ENCODE measurements at regions not wholly inside any gene's neighbourhood (a gene's known extent, or its start where the extent isn't known, plus 50 kb on each side); places are given as distances from the start of the nearest gene placed in this dataset.

DNA sequence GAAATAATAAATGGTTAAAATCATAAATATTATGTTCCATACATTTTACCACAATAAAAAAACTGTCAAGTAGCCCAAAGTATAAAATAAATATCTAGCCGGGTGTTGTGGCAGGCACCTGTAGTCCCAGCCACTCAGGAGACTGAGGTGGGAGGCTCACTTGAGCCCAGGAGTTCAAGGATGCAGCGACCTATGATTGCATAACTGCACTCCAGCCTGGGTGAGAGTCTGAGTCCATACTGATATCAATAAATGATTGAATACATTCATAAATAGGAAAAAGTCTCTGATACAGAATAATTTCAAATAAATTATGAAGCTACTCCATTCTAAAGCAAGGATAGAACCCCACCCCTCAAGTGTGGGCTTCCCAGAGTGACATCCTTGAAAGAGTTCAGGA lies 68.5 kb upstream of the GATA2 start:
- H3K4me1 Mint-ChIP-seq (ENCODE audit: low read depth): no peaks in the 10 kb centered on the region
- H3K4me3 Mint-ChIP-seq (ENCODE audit: low read depth): no peak overlapping the region
- TF ChIP-seq, protein P1, sequence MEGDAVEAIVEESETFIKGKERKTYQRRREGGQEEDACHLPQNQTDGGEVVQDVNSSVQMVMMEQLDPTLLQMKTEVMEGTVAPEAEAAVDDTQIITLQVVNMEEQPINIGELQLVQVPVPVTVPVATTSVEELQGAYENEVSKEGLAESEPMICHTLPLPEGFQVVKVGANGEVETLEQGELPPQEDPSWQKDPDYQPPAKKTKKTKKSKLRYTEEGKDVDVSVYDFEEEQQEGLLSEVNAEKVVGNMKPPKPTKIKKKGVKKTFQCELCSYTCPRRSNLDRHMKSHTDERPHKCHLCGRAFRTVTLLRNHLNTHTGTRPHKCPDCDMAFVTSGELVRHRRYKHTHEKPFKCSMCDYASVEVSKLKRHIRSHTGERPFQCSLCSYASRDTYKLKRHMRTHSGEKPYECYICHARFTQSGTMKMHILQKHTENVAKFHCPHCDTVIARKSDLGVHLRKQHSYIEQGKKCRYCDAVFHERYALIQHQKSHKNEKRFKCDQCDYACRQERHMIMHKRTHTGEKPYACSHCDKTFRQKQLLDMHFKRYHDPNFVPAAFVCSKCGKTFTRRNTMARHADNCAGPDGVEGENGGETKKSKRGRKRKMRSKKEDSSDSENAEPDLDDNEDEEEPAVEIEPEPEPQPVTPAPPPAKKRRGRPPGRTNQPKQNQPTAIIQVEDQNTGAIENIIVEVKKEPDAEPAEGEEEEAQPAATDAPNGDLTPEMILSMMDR (IDR thresholded peaks at IDR 0.05; ENCODE audit: unreplicated experiment): no peak
- H3K27me3 Mint-ChIP-seq: peaks cover 29% of the 10 kb centered on the region
- no peaks in the 10 kb centered on the region for H3K36me3 Mint-ChIP-seq (ENCODE audit: insufficient read depth)
- H3K9me3 Mint-ChIP-seq (ENCODE audit: low read depth): no peaks in the 10 kb centered on the region
- no peak overlapping the region for H3K27ac Mint-ChIP-seq
- DNase-seq (ENCODE audit: low spot score, unreplicated experiment): no peak

DNA sequence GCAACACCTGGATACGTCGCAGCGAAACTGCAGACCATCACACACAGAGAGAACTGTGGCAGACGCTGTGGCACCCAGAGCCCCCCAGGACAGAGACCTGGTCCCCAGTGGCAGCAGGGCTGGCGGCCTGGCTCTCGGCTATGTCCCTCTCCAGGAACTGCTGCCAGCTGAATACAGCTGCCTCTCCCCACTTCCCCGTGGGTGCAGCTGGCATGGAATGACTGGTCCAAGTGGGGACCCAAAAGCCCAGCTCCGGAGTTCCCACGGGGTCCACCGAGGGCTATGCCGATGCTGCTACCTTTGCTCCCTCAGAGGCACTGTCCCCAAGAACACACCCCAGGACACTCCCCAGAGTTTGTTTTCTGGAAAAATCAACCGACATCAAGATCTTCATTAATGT lies 67.8 kb upstream of the GATA2 start:
- TF ChIP-seq, protein P1 (IDR thresholded peaks at IDR 0.05; ENCODE audit: unreplicated experiment): no peak
- H3K4me1 Mint-ChIP-seq (ENCODE audit: low read depth): no peaks in the 10 kb centered on the region
- H3K27me3 Mint-ChIP-seq: peaks cover 35% of the 10 kb centered on the region
- H3K4me3 Mint-ChIP-seq (ENCODE audit: low read depth): no peak overlapping the region
- H3K36me3 Mint-ChIP-seq (ENCODE audit: insufficient read depth): no peaks in the 10 kb centered on the region
- DNase-seq (ENCODE audit: low spot score, unreplicated experiment): no peak
- H3K27ac Mint-ChIP-seq: no peak overlapping the region
- no peaks in the 10 kb centered on the region for H3K9me3 Mint-ChIP-seq (ENCODE audit: low read depth)

DNA sequence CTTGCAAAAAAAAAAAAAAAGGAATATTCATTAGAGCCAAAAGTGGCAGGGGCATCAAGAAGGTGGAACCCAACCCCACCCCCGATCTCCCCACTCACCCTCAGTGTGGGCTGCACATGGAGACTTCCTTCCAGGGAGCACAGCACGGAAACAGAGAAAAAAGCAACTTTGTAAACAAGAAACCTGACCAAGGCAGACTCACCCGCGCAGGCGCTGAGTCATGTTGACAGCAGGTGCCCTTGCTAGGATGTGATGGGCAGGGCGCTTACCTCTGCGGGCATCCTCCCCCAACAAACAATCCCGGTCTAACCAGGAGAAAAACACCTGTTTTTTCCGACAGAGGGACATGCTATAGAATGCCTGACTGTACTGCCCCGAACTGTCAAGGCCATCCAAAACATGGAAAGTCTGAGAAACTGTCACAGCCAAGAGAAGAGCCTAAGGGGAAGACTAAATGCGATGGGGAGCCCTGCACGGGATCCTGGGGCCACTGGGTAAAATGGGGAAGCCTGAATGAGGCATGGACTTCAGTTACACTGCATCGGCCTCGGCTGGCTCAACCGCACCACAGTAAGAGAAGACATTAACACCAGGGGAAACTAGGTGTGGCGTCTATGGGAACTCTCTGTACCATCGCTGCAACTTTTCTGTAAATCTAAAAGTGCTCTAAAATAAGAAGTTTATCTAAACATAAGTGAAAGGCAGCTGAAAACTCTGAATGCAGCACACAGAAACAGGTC lies 66.7 kb upstream of the GATA2 start:
- Mint-ChIP-seq H3K36me3 (ENCODE audit: insufficient read depth) (no peaks in the 10 kb centered on the region), H3K27ac (no peak overlapping the region), H3K4me3 (ENCODE audit: low read depth) (no peak overlapping the region), H3K9me3 (ENCODE audit: low read depth) (no peaks in the 10 kb centered on the region), H3K27me3 (peaks cover 31% of the 10 kb centered on the region), H3K4me1 (ENCODE audit: low read depth) (no peaks in the 10 kb centered on the region)
- TF ChIP-seq, protein P1 (IDR thresholded peaks at IDR 0.05; ENCODE audit: unreplicated experiment): no peak
- no peak for DNase-seq (ENCODE audit: low spot score, unreplicated experiment)

DNA sequence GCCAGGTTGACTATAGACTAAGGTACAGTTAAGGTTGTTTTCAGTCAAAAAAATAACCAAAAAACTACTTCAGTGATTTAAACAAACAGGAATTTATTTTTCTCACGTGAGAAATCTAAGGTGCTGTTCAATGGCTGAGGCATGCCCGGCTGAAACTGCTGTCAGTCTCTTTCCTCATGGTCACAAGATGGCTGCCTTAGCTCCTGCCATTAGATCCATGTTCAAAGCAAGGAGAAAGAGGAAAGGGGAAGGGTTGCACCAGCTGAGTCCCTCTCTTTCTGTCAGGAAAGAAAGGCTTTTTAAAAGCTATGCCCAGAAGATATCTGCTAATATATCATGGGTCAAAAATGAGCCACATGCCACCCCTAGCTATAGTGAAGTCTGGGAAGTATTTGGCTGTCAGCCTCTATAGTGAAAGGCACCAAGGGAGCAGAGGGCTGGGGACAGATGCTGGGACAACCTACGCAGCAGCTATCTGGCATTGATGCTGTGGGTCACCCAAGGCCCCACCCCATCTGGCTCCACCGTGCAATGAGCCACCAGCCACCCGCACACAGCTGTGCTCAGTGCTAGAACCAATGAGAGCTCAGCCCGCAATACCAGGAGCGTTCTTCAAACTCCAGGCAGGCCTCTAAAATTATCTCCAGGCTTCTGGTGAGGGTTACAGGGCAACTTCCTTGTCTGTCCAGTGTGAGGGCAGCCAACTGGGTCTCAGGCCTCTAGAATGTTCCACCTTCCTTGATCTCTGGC lies 64.7 kb upstream of the GATA2 start:
- Mint-ChIP-seq H3K4me3 (ENCODE audit: low read depth) (no peak overlapping the region), H3K4me1 (ENCODE audit: low read depth) (no peaks in the 10 kb centered on the region), H3K9me3 (ENCODE audit: low read depth) (no peaks in the 10 kb centered on the region), H3K27me3 (peaks cover 45% of the 10 kb centered on the region), H3K36me3 (ENCODE audit: insufficient read depth) (no peaks in the 10 kb centered on the region), H3K27ac (no peak overlapping the region)
- TF ChIP-seq, protein P1 (IDR thresholded peaks at IDR 0.05; ENCODE audit: unreplicated experiment): no peak
- DNase-seq (ENCODE audit: low spot score, unreplicated experiment): no peak

DNA sequence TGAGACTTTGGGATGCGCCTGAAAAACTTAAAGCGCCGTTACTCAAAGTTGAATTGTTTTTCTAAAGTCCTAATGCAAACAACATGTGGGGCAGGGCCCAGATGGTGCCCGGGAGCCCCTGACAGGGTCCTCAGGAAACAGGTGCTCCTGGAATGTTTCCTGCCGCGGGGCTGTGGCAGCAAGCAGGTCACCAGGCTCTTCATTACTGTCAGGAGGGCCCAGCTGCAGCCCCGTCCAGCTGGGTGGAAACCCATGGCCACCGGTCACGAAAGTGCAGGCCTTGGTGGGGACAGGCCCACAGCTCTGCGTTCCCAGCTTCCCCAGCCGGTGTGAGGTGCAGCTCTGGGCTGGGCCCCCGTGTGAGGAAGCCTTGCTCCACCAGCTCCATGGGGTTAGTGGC lies 63.9 kb upstream of the GATA2 start:
- Mint-ChIP-seq H3K27ac (no peak overlapping the region), H3K27me3 (peaks cover 49% of the 10 kb centered on the region), H3K4me3 (ENCODE audit: low read depth) (no peak overlapping the region), H3K9me3 (ENCODE audit: low read depth) (no peaks in the 10 kb centered on the region), H3K4me1 (ENCODE audit: low read depth) (no peaks in the 10 kb centered on the region), H3K36me3 (ENCODE audit: insufficient read depth) (no peaks in the 10 kb centered on the region)
- TF ChIP-seq, protein P1 (IDR thresholded peaks at IDR 0.05; ENCODE audit: unreplicated experiment): no peak
- DNase-seq (ENCODE audit: low spot score, unreplicated experiment): no peak
